Neural cell (in vitro differentiated cells): ENCODE measurements at regions not wholly inside any gene's neighbourhood (a gene's known extent, or its start where the extent isn't known, plus 50 kb on each side); places are given as distances from the start of the nearest gene placed in this dataset.

Experiments used
- H2AFZ ChIP-seq: fragments of 200-600, 300-800 bp; sonication (generic), shearing (Covaris generic); 2 replicates; pipeline ENCODE4 v1.6.0; 2014; ENCODE audit warnings: low read depth, mild to moderate bottlenecking, antibody characterized with exemption, low read length, moderate library complexity
- H3F3A ChIP-seq: fragments of 200-600 bp; shearing (Covaris generic); 2 replicates; pipeline ENCODE4 v1.6.1; 2016; ENCODE audit warnings: mild to moderate bottlenecking, moderate library complexity, mixed read lengths, antibody characterized with exemption, low read length; ENCODE audit not compliant: insufficient read depth, poor library complexity, severe bottlenecking
- H3K27ac ChIP-seq: fragments of 200-600, 300-800 bp; sonication (generic), shearing (Covaris generic); 2 replicates; pipeline ENCODE4 v1.5.1; 2014; ENCODE audit warnings: mild to moderate bottlenecking, low read length, moderate library complexity
- H3K27me3 ChIP-seq: fragments of 300-800, 200-600 bp; sonication (generic), shearing (Covaris generic); 2 replicates; pipeline ENCODE4 v1.6.0; 2014; ENCODE audit warnings: mild to moderate bottlenecking, low read depth, low read length, moderate library complexity; ENCODE audit not compliant: insufficient read depth
- H3K36me3 ChIP-seq: fragments of 300-800, 200-600 bp; sonication (generic), shearing (Covaris generic); 2 replicates; pipeline ENCODE4 v1.5.1; 2014; ENCODE audit warnings: mild to moderate bottlenecking, antibody characterized with exemption, low read length, moderate library complexity; ENCODE audit not compliant: insufficient read depth
- H3K4me2 ChIP-seq: fragments of 300-800, 200-600 bp; sonication (generic), shearing (Covaris generic); 2 replicates; pipeline ENCODE4 v1.6.0; 2014; ENCODE audit warnings: mild to moderate bottlenecking, low read length
- H3K4me3 ChIP-seq: fragments of 300-800, 200-600 bp; sonication (generic), shearing (Covaris generic); 2 replicates; pipeline ENCODE4 v1.5.1; 2014; ENCODE audit warnings: mild to moderate bottlenecking, low read length, moderate library complexity
- H3K79me2 ChIP-seq: fragments of 200-600 bp; shearing (Covaris generic); replicated peaks from 2 replicates; pipeline ENCODE4 v1.6.0; 2014; ENCODE audit warnings: mild to moderate bottlenecking, low read length, moderate library complexity; ENCODE audit not compliant: insufficient read depth
- H3K9ac ChIP-seq: fragments of 300-800, 200-600 bp; sonication (generic), shearing (Covaris generic); 2 replicates; pipeline ENCODE4 v1.6.1; 2016; ENCODE audit warnings: mild to moderate bottlenecking, low read length, mixed read lengths
- H3K9me2 ChIP-seq: fragments of 200-600 bp; shearing (Covaris generic); 2 replicates; pipeline ENCODE4 v1.6.1; 2016; ENCODE audit warnings: mild to moderate bottlenecking, low read length, mixed read lengths; ENCODE audit not compliant: insufficient read depth
- H3K9me3 ChIP-seq: fragments of 200-600, 300-800 bp; sonication (generic), shearing (Covaris generic); 2 replicates; pipeline ENCODE4 v1.6.1; 2016; ENCODE audit warnings: mild to moderate bottlenecking, mixed run types, low read length, moderate library complexity, mixed read lengths
- H4K20me1 ChIP-seq: fragments of 200-600 bp; shearing (Covaris generic); 2 replicates; pipeline ENCODE4 v1.6.1; 2016; ENCODE audit warnings: mild to moderate bottlenecking, mixed run types; ENCODE audit not compliant: insufficient read depth
- CTCF ChIP-seq: fragments of 450-650 bp; IDR thresholded peaks from 2 replicates; pipeline ENCODE4 v1.5.1; 2014; ENCODE audit warnings: antibody characterized with exemption, mild to moderate bottlenecking, moderate library complexity; ENCODE audit not compliant: poor library complexity, severe bottlenecking
- EP300 ChIP-seq: fragments of 450-650 bp; conservative IDR thresholded peaks from 2 replicates; pipeline ENCODE4 v1.6.1; 2014; ENCODE audit warnings: antibody characterized with exemption, mild to moderate bottlenecking, moderate library complexity; ENCODE audit not compliant: poor library complexity, severe bottlenecking
- EZH2 ChIP-seq: fragments of 200-600, 300-800 bp; shearing (Covaris generic), sonication (generic); IDR thresholded peaks from 2 replicates; pipeline ENCODE4 v1.6.1; 2014; ENCODE audit warnings: antibody characterized with exemption, low read length, borderline replicate concordance, mild to moderate bottlenecking; ENCODE audit not compliant: insufficient read depth, poor library complexity, severe bottlenecking
- MXI1 ChIP-seq: fragments of 450-650 bp; conservative IDR thresholded peaks from 2 replicates; pipeline ENCODE4 v1.6.1; 2014; ENCODE audit warnings: antibody characterized with exemption, mild to moderate bottlenecking; ENCODE audit not compliant: poor library complexity, severe bottlenecking
- POLR2AphosphoS5 ChIP-seq: IDR thresholded peaks from 2 replicates; pipeline ENCODE4 v1.6.1; 2012
- RAD21 ChIP-seq: fragments of 450-650 bp; conservative IDR thresholded peaks from 2 replicates; pipeline ENCODE4 v1.6.1; 2014; ENCODE audit warnings: antibody characterized with exemption, mild to moderate bottlenecking, moderate library complexity
- REST ChIP-seq: IDR thresholded peaks from 2 replicates; pipeline ENCODE4 v1.6.1; 2012; ENCODE audit warnings: borderline replicate concordance
- SMC3 ChIP-seq: fragments of 450-650 bp; conservative IDR thresholded peaks from 2 replicates; pipeline ENCODE4 v1.6.1; 2014; ENCODE audit warnings: antibody characterized with exemption, mild to moderate bottlenecking, moderate library complexity; ENCODE audit not compliant: poor library complexity
- TAF1 ChIP-seq: IDR thresholded peaks from 2 replicates; pipeline ENCODE4 v1.6.1; 2012; ENCODE audit warnings: low read depth

GRCh38 chr4:142913461-142914030 is 67.4 kb upstream of the INPP4B start:
- Histone ChIP-seq H3K27ac (no peak overlapping the region), H3K27me3 (no peaks in the 10 kb centered on the region), H3K4me2 (no peak overlapping the region), H3K79me2 (no peaks in the 10 kb centered on the region), H3K36me3 (no peaks in the 10 kb centered on the region), H3K4me3 (no peak overlapping the region), H3K9me2 (no peaks in the 10 kb centered on the region), H3K9ac (no peak overlapping the region), H2AFZ (no peak overlapping the region), H3F3A (no peaks in the 10 kb centered on the region), H3K9me3 (no peaks in the 10 kb centered on the region), H4K20me1 (no peaks in the 10 kb centered on the region)
- TF ChIP-seq SMC3 (no peak), EP300 (no peak), REST (no peak), RAD21 (no peak)

GRCh38 chr4:142917678-142918077 is 71.6 kb upstream of the INPP4B start:
- H3K36me3 ChIP-seq, result no peaks in the 10 kb centered on the region
- H3K9ac ChIP-seq, result no peak overlapping the region
- no peaks in the 10 kb centered on the region for H3K9me3 ChIP-seq
- no peaks in the 10 kb centered on the region for H3K27me3 ChIP-seq
- H3K4me2 ChIP-seq, result no peak overlapping the region
- H2AFZ ChIP-seq, result no peak overlapping the region
- TF ChIP-seq TAF1, result no peak
- TF ChIP-seq CTCF, result no peak
- TF ChIP-seq EP300, result no peak
- no peak for TF ChIP-seq SMC3
- TF ChIP-seq RAD21, result no peak
- no peak for TF ChIP-seq POLR2AphosphoS5
- TF ChIP-seq REST, result no peak
- no peak for TF ChIP-seq EZH2
- TF ChIP-seq MXI1, result no peak
- no peaks in the 10 kb centered on the region for H3K79me2 ChIP-seq
- no peaks in the 10 kb centered on the region for H4K20me1 ChIP-seq
- H3F3A ChIP-seq, result no peaks in the 10 kb centered on the region
- H3K4me3 ChIP-seq, result no peak overlapping the region
- no peak overlapping the region for H3K27ac ChIP-seq
- no peaks in the 10 kb centered on the region for H3K9me2 ChIP-seq
